ENCODE measurements at regions not wholly inside any gene's neighbourhood (a gene's known extent, or its start where the extent isn't known, plus 50 kb on each side); places are given as distances from the start of the nearest gene placed in this dataset.

DNA sequence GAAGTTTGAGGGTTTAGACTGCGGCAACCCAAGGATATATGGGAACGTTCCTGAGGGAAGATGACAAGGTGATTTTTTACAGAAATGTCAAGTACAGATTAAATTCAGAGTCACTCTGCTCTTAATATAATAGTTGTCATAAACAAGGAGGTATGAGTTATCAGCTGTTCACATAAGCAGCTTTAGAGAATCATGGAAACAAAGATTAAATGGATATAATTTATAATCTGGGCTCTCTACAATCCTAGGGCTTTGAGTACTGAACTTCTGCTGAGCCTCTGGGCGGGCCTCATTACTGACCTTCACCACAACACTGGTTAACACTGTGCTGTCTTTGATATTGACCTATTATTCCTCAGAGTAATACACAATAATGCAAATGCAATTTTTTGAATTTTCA, 577.8 kb downstream of the RPS29 start (continued):
- TF ChIP-seq, protein P1, sequence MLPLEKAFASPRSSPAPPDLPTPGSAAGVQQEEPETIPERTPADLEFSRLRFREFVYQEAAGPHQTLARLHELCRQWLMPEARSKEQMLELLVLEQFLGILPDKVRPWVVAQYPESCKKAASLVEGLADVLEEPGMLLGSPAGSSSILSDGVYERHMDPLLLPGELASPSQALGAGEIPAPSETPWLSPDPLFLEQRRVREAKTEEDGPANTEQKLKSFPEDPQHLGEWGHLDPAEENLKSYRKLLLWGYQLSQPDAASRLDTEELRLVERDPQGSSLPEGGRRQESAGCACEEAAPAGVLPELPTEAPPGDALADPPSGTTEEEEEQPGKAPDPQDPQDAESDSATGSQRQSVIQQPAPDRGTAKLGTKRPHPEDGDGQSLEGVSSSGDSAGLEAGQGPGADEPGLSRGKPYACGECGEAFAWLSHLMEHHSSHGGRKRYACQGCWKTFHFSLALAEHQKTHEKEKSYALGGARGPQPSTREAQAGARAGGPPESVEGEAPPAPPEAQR (tag by site-specific recombination; IDR thresholded peaks at IDR 0.05), result no peak
- TF ChIP-seq ZNF202 (tag by site-specific recombination; IDR thresholded peaks at IDR 0.05; ENCODE audit: borderline replicate concordance) (no peak), ZNF140 (tag by site-specific recombination; IDR thresholded peaks at IDR 0.05) (no peak), KLF9 (tag by site-specific recombination; IDR thresholded peaks at IDR 0.05; ENCODE audit: low read depth) (no peak), ZNF274 (IDR thresholded peaks at IDR 0.05; ENCODE audit: low read length) (no peak), ZNF274 (tag by site-specific recombination; IDR thresholded peaks at IDR 0.05; ENCODE audit: borderline replicate concordance) (no peak), TCF7L2 (IDR thresholded peaks at IDR 0.05; ENCODE audit: borderline replicate concordance, low read depth, low read length) (no peak), RBAK (tag by site-specific recombination; IDR thresholded peaks at IDR 0.05) (no peak), ZBTB21 (tag by site-specific recombination; IDR thresholded peaks at IDR 0.05) (no peak)
- TF ChIP-seq, protein P2, sequence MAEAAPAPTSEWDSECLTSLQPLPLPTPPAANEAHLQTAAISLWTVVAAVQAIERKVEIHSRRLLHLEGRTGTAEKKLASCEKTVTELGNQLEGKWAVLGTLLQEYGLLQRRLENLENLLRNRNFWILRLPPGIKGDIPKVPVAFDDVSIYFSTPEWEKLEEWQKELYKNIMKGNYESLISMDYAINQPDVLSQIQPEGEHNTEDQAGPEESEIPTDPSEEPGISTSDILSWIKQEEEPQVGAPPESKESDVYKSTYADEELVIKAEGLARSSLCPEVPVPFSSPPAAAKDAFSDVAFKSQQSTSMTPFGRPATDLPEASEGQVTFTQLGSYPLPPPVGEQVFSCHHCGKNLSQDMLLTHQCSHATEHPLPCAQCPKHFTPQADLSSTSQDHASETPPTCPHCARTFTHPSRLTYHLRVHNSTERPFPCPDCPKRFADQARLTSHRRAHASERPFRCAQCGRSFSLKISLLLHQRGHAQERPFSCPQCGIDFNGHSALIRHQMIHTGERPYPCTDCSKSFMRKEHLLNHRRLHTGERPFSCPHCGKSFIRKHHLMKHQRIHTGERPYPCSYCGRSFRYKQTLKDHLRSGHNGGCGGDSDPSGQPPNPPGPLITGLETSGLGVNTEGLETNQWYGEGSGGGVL (tag by site-specific recombination; IDR thresholded peaks at IDR 0.05), result no peak

DNA sequence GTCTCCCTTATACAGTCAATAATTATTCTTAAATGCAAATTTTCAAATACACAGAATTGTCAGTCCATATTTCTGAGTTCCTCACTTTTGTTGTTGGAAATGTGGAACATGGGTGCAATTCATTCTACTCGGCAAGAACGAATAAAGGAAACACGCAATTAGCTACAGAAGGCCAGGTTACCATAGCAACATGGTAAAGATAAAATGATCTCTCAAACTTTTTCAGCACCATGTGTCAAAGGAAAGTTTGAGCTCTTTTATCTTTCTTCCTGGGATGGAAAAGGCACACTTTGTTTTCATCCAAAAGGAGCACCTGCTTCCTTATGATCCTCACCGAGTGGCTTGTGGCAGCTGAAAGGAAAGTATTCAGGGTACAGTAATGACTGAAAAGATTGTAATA, 595.0 kb downstream of the RPS29 start:
- CTCF ChIA-PET, result no interaction called here
- H3K9me3 ChIP-seq (ENCODE audit: control insufficient read depth, insufficient read depth, low read depth, low read length), result no peaks in the 10 kb centered on the region
- no peak overlapping the region for H3K27ac ChIP-seq (ENCODE audit: extremely low read depth, low read depth, low read length)
- TF ChIP-seq YY1 (tag by site-specific recombination; IDR thresholded peaks at IDR 0.05), result no peak
- no peak overlapping the region for H3K4me3 ChIP-seq (ENCODE audit: low read depth, low read length)
- no peaks in the 10 kb centered on the region for H3K36me3 ChIP-seq (ENCODE audit: control insufficient read depth in 2 of 2, insufficient read depth in 1 of 2, low read length in 2 of 2)
- POLR2A ChIA-PET, result no interaction called here
- no peaks in the 10 kb centered on the region for H3K4me1 ChIP-seq (ENCODE audit: control insufficient read depth, insufficient read depth, low read length)

DNA sequence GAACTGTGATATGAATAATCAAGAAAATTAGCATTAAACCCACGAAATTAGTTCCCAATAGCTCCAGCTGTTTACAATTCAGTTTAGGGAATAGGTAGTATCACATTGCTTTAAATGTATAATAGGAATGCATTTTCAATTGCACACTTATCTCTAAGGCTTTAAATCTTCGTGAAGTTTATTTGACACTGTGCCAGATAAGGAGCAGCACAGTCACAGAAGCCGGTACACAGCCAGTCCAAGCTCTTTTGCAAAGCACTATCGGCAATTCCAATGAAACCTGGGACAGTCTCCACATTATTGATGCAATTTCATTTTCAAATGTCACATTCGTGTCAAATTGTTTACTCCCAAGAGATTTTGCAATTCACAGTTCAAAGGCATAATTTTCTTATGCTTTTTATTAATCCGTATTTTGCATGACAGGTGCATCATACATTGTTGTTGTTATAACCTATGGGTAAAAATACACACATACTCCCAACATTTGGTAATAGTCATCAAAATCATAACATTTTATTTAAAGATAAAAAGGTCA, 602.8 kb downstream of the RPS29 start:
- peaks cover 19% of the 10 kb centered on the region for H3K4me1 ChIP-seq (ENCODE audit: control insufficient read depth, insufficient read depth, low read length)
- H3K9me3 ChIP-seq (ENCODE audit: control insufficient read depth, insufficient read depth, low read depth, low read length), result no peaks in the 10 kb centered on the region
- ChIA-PET CTCF (no interaction called here), POLR2A (no interaction called here)
- no peaks in the 10 kb centered on the region for H3K36me3 ChIP-seq (ENCODE audit: control insufficient read depth in 2 of 2, insufficient read depth in 1 of 2, low read length in 2 of 2)
- no peak overlapping the region for H3K4me3 ChIP-seq (ENCODE audit: low read depth, low read length)
- TF ChIP-seq ZNF548 (tag by site-specific recombination; IDR thresholded peaks at IDR 0.05) (no peak), MEIS1 (CRISPR knock-in tag; IDR thresholded peaks at IDR 0.05; ENCODE audit: borderline replicate concordance) (peak; percentile 76; the same call in 1 of the 2 replicates), TCF7L2 (IDR thresholded peaks at IDR 0.05; ENCODE audit: borderline replicate concordance, low read depth, low read length) (peak; percentile 49; the same call in 1 of the 2 replicates), TRIM28 (IDR thresholded peaks at IDR 0.05; ENCODE audit: borderline replicate concordance, low read length) (0 out of 2 replicates have a peak, but pooled peaks have one; percentile 11), ZBTB1 (tag by site-specific recombination; IDR thresholded peaks at IDR 0.05) (no peak)
- TF ChIP-seq, protein P3, sequence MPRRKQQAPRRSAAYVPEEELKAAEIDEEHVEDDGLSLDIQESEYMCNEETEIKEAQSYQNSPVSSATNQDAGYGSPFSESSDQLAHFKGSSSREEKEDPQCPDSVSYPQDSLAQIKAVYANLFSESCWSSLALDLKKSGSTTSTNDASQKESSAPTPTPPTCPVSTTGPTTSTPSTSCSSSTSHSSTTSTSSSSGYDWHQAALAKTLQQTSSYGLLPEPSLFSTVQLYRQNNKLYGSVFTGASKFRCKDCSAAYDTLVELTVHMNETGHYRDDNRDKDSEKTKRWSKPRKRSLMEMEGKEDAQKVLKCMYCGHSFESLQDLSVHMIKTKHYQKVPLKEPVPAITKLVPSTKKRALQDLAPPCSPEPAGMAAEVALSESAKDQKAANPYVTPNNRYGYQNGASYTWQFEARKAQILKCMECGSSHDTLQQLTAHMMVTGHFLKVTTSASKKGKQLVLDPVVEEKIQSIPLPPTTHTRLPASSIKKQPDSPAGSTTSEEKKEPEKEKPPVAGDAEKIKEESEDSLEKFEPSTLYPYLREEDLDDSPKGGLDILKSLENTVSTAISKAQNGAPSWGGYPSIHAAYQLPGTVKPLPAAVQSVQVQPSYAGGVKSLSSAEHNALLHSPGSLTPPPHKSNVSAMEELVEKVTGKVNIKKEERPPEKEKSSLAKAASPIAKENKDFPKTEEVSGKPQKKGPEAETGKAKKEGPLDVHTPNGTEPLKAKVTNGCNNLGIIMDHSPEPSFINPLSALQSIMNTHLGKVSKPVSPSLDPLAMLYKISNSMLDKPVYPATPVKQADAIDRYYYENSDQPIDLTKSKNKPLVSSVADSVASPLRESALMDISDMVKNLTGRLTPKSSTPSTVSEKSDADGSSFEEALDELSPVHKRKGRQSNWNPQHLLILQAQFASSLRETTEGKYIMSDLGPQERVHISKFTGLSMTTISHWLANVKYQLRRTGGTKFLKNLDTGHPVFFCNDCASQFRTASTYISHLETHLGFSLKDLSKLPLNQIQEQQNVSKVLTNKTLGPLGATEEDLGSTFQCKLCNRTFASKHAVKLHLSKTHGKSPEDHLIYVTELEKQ (tag by site-specific recombination; IDR thresholded peaks at IDR 0.05; ENCODE audit: borderline replicate concordance), result no peak
- TF ChIP-seq, protein P4, sequence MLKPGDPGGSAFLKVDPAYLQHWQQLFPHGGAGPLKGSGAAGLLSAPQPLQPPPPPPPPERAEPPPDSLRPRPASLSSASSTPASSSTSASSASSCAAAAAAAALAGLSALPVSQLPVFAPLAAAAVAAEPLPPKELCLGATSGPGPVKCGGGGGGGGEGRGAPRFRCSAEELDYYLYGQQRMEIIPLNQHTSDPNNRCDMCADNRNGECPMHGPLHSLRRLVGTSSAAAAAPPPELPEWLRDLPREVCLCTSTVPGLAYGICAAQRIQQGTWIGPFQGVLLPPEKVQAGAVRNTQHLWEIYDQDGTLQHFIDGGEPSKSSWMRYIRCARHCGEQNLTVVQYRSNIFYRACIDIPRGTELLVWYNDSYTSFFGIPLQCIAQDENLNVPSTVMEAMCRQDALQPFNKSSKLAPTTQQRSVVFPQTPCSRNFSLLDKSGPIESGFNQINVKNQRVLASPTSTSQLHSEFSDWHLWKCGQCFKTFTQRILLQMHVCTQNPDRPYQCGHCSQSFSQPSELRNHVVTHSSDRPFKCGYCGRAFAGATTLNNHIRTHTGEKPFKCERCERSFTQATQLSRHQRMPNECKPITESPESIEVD (tag by site-specific recombination; IDR thresholded peaks at IDR 0.05), result no peak
- H3K27ac ChIP-seq (ENCODE audit: extremely low read depth, low read depth, low read length), result no peak overlapping the region
